Transverse colon (tissue), 4 donors: ENCODE measurements at regions not wholly inside any gene's neighbourhood (a gene's known extent, or its start where the extent isn't known, plus 50 kb on each side); places are given as distances from the start of the nearest gene placed in this dataset.
A peak's percentile ranks its signal among the peaks of the same experiment; 100 is the strongest.

Experiments used
- DNase-seq: peaks from one replicate; pipeline ENCODE4 v3.0.0-alpha.2; 2019
- H3K27ac ChIP-seq, 4 donors: fragments of 200-600 bp; sonication (generic); 2 replicates each; pipeline ENCODE4 v1.5.1; 2016 to 2018; ENCODE audit warnings: inconsistent platforms in 4 of 4
- H3K27me3 ChIP-seq: fragments of 200-600 bp; sonication (generic); 2 replicates; pipeline ENCODE4 v1.5.1; 2017; ENCODE audit warnings: inconsistent platforms
- H3K36me3 ChIP-seq, 4 donors: fragments of 200-600 bp; sonication (generic); 2 replicates each; pipeline ENCODE4 v1.5.1; 2017 to 2019; ENCODE audit warnings: inconsistent platforms in 4 of 4
- H3K4me1 ChIP-seq, 4 donors: fragments of 200-600 bp; sonication (generic); 2 replicates each; pipeline ENCODE4 v1.5.1; 2017 to 2020; ENCODE audit warnings: inconsistent platforms in 4 of 4
- H3K4me3 ChIP-seq, 4 donors: fragments of 200-600 bp; sonication (generic); 1 replicate in 1 of 4; 2 replicates in 3 of 4; pipeline versions ENCODE4 v1.5.1 to v1.6.1; 2017 to 2019; ENCODE audit warnings: inconsistent platforms in 4 of 4
- H3K9me3 ChIP-seq, 2 donors: fragments of 200-600 bp; sonication (generic); 2 replicates each; pipeline ENCODE4 v1.5.1; 2017 to 2019; ENCODE audit warnings: inconsistent platforms in 2 of 2
- EP300 ChIP-seq: sonication (generic); formaldehyde crosslinking; IDR thresholded peaks from one replicate; pipeline ENCODE4 v1.6.1; 2017; ENCODE audit warnings: antibody characterized with exemption, low read depth
- POLR2A ChIP-seq: fragments of 450-650 bp; IDR thresholded peaks from one replicate; pipeline ENCODE4 v1.6.1; 2016; ENCODE audit warnings: antibody characterized with exemption, mild to moderate bottlenecking, moderate library complexity
- POLR2AphosphoS5 ChIP-seq, 3 donors: sonication (generic); formaldehyde crosslinking; IDR thresholded peaks; one replicate each; pipeline ENCODE4 v1.6.1; 2016; ENCODE audit warnings: antibody characterized with exemption in 3 of 3
- WGBS, 2 donors: methylation state at CpG; one replicate each; pipeline ENCODE4 v1.1.5; 2018; ENCODE audit warnings: low coverage in 1 of 2; 5-methylcytosine and 5-hydroxymethylcytosine counted together
- in situ Hi-C, 4 donors: fragments of 200-750 bp; cut with MboI; loops; one replicate each; pipeline versions ENCODE4 v1.15.0 to v1.15.1; 2017; ENCODE audit warnings: low sequenced_read_pairs in 3 of 4, low pct_ligation_motif_present in 1 of 4, low pct_unique_long_range_greater_than_20kb in 1 of 4
- intact Hi-C: fragments of 100-400 bp; cut with DNase I; formaldehyde crosslinking; loops from one replicate; pipeline ENCODE4 v1.15.1; 2023; ENCODE audit warnings: low total_unique reads
- TF ChIP-seq, protein P1 (sequence below), 5 experiments: fragments of 200-600 bp in 3 of 5; fragments of 450-650 bp in 2 of 5; sonication (generic) in 3 of 5; IDR thresholded peaks; 1 replicate in 2 of 5; 2 replicates in 3 of 5; pipeline ENCODE4 v1.5.1; 2016 to 2017; ENCODE audit warnings: antibody characterized with exemption in 5 of 5, inconsistent platforms in 3 of 5, mild to moderate bottlenecking in 2 of 5, moderate library complexity in 1 of 5

DNA sequence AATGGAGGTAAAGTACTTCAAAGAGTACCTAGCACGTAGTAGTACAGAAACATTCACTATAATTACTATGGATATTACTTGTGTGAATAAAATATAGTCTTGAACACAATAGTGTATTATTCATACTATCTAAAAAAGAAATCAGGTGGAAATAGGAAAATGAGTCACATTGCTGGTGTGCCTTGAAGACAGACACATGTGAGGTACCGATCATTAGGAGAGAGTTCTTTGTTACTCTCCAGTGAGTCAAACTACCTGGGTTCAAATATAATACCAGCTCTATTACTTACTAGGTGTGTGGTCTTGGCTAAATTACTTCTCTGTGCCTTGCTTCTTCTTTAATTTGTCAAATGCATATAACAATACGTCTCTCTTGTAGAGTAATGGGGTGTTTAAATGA lies 50.8 kb upstream of the BEND6 start:
- in situ Hi-C loops = loop anchor here (10.0 to 25.0 kb wide), 5 partner anchors 108 to 411 kb away; partner anchors contain the start of gene PRIM2 (in 2 of the 4)
- 36 to 50% methylated on average over 3 of the region's 3 CpGs for WGBS, 2 donors
- no peak overlapping the region for H3K4me3 ChIP-seq
- peaks cover 1 to 28% (median 7%) of the 10 kb centered on the region in 4 donors for H3K4me1 ChIP-seq
- no peak for TF ChIP-seq POLR2AphosphoS5 (IDR thresholded peaks at IDR 0.05)
- no peak for TF ChIP-seq POLR2A
- no peak for TF ChIP-seq EP300
- TF ChIP-seq, protein P1, sequence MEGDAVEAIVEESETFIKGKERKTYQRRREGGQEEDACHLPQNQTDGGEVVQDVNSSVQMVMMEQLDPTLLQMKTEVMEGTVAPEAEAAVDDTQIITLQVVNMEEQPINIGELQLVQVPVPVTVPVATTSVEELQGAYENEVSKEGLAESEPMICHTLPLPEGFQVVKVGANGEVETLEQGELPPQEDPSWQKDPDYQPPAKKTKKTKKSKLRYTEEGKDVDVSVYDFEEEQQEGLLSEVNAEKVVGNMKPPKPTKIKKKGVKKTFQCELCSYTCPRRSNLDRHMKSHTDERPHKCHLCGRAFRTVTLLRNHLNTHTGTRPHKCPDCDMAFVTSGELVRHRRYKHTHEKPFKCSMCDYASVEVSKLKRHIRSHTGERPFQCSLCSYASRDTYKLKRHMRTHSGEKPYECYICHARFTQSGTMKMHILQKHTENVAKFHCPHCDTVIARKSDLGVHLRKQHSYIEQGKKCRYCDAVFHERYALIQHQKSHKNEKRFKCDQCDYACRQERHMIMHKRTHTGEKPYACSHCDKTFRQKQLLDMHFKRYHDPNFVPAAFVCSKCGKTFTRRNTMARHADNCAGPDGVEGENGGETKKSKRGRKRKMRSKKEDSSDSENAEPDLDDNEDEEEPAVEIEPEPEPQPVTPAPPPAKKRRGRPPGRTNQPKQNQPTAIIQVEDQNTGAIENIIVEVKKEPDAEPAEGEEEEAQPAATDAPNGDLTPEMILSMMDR (IDR thresholded peaks at IDR 0.05) = no peak
- H3K9me3 ChIP-seq = no peaks in the 10 kb centered on the region
- no peaks in the 10 kb centered on the region for H3K36me3 ChIP-seq
- no peak overlapping the region for H3K27ac ChIP-seq
- intact Hi-C loops = loop anchor here (5.0 to 10.0 kb wide), 2 partner anchors 261 to 413 kb away; partner anchors contain the start of gene PRIM2
- no peak for DNase-seq
- no peaks in the 10 kb centered on the region for H3K27me3 ChIP-seq

- WGBS, 2 donors = 23 to 39% methylated on average over 4 to 6 of the region's 6 CpGs
- Histone ChIP-seq H3K4me1 (peaks cover 5 to 38% (median 12%) of the 10 kb centered on the region in 4 donors), H3K4me3 (no peak overlapping the region), H3K36me3 (no peaks in the 10 kb centered on the region), H3K9me3 (no peaks in the 10 kb centered on the region), H3K27ac (peak overlapping the region in 3 of 4 donors; percentile 11 to 31 (median 30)), H3K27me3 (no peaks in the 10 kb centered on the region)
- in situ Hi-C loops (loop anchor here (10.0 to 25.0 kb wide), 5 partner anchors 109 to 412 kb away; partner anchors contain the start of gene PRIM2 (in 2 of the 4)), intact Hi-C loops (loop anchor here (5.0 to 10.0 kb wide), 2 partner anchors 262 to 414 kb away; partner anchors contain the start of gene PRIM2)
- no peak for TF ChIP-seq POLR2AphosphoS5 (IDR thresholded peaks at IDR 0.05)
- TF ChIP-seq POLR2A = no peak
- TF ChIP-seq, protein P1 (IDR thresholded peaks at IDR 0.05) = peak; percentile 49 to 75 (median 67)
- TF ChIP-seq EP300 = no peak
- DNase-seq = no peak
Observed at GRCh38 chr6:56902641-56903464, 52.1 kb upstream of the BEND6 start.

GRCh38 chr6:56900784-56901183 lies 54.1 kb upstream of the BEND6 start:
- 85% methylated on average over 5 of the region's 5 CpGs; no CpG with 5 or more reads in 1 of the 2 donors for WGBS, 2 donors
- DNase-seq = no peak
- no peaks in the 10 kb centered on the region for H3K9me3 ChIP-seq
- no peak for TF ChIP-seq POLR2AphosphoS5 (IDR thresholded peaks at IDR 0.05)
- intact Hi-C loops = loop anchor here (5.0 to 10.0 kb wide), 2 partner anchors 264 to 417 kb away; partner anchors contain the start of gene PRIM2
- peaks cover 5 to 37% (median 12%) of the 10 kb centered on the region in 4 donors for H3K4me1 ChIP-seq
- in situ Hi-C loops = loop anchor here (10.0 to 25.0 kb wide), 5 partner anchors 112 to 414 kb away; partner anchors contain the start of gene PRIM2 (in 2 of the 4)
- H3K4me3 ChIP-seq = no peak overlapping the region
- H3K36me3 ChIP-seq = no peaks in the 10 kb centered on the region
- H3K27ac ChIP-seq = no peak overlapping the region
- H3K27me3 ChIP-seq = no peaks in the 10 kb centered on the region

DNA sequence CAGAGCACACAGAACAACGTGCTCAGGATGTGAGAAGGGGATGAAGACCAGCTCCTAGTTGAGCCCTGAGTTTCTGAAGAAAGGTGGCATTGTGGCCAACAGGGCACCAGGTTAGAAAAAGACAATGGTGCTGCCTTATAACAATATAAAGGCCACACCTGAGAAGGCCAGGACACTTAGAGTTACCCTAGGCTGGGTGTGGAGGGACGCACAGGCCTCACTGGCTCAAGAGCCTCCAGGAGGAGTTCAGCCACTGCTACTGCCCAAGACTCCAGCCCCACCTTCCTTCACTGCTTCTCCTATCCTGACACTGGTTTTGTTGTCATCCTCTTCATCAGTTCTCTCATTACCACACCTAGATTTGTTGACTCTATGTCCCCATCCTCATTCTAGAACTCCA lies 55.2 kb upstream of the BEND6 start:
- TF ChIP-seq EP300 = no peak
- TF ChIP-seq, protein P1 (IDR thresholded peaks at IDR 0.05) = no peak
- TF ChIP-seq POLR2A = no peak
- TF ChIP-seq POLR2AphosphoS5 (IDR thresholded peaks at IDR 0.05) = no peak
- Histone ChIP-seq H3K27ac (peak overlapping the region; percentile 59 to 77 (median 72)), H3K9me3 (no peaks in the 10 kb centered on the region), H3K4me3 (no peak overlapping the region), H3K27me3 (no peaks in the 10 kb centered on the region), H3K4me1 (peaks cover 5 to 34% (median 12%) of the 10 kb centered on the region in 4 donors), H3K36me3 (no peaks in the 10 kb centered on the region)
- DNase-seq = peak; percentile 30
- intact Hi-C loops (loop anchor here (5.0 to 10.0 kb wide), 2 partner anchors 265 to 418 kb away; partner anchors contain the start of gene PRIM2), in situ Hi-C loops (loop anchor here (5.0 to 25.0 kb wide), 6 partner anchors 113 to 418 kb away; partner anchors contain the start of gene PRIM2 (in 3 of the 4))
- WGBS, 2 donors = 11 to 40% methylated on average over 1 to 2 of the region's 2 CpGs
